ENCODE measurements at regions not wholly inside any gene's neighbourhood (a gene's known extent, or its start where the extent isn't known, plus 50 kb on each side); places are given as distances from the start of the nearest gene placed in this dataset.

- no peaks in the 10 kb centered on the region for H3K9me3 ChIP-seq (ENCODE audit: control insufficient read depth in 1 of 2, insufficient read depth in 1 of 2, low read length in 2 of 2)
- H3K27me3 Mint-ChIP-seq: peaks cover 6% of the 10 kb centered on the region
- H3K27ac ChIP-seq (ENCODE audit: low read depth in 1 of 2, low read length in 2 of 2): no peak overlapping the region
- H3K4me3 ChIP-seq (ENCODE audit: low read length): no peak overlapping the region
- CTCF ChIA-PET: no interaction called here
- intact Hi-C loops (cut with DNase I, micrococcal nuclease): no loop called here
- DNase-seq (no peak), ATAC-seq (ENCODE audit: poor library complexity) (no peak)
- POLR2A ChIA-PET: no interaction called here
- H3K27ac Mint-ChIP-seq: no peak overlapping the region
- H3K27me3 ChIP-seq (ENCODE audit: control insufficient read depth in 1 of 2, insufficient read depth in 2 of 2, low read length in 2 of 2): peaks cover 0 to 2% of the 10 kb centered on the region in 2 experiments
- no peaks in the 10 kb centered on the region for H3K9me3 Mint-ChIP-seq
- H3K36me3 Mint-ChIP-seq (ENCODE audit: low read depth): no peaks in the 10 kb centered on the region
- H3K4me3 Mint-ChIP-seq: no peak overlapping the region
- TF ChIP-seq CTCF (IDR thresholded peaks at IDR 0.05): no peak
- H3K36me3 ChIP-seq (ENCODE audit: insufficient read depth, low read length): no peaks in the 10 kb centered on the region
- no peaks in the 10 kb centered on the region for H3K4me1 Mint-ChIP-seq (ENCODE audit: low read depth)
- no peaks in the 10 kb centered on the region for H3K4me1 ChIP-seq (ENCODE audit: insufficient read depth, low read length)
Observed at GRCh38 chr10:43905512-43906236, 257.0 kb upstream of the ZNF32 start.

GRCh38 chr10:43904844-43905243, 256.2 kb upstream of the ZNF32 start:
- Mint-ChIP-seq H3K36me3 (ENCODE audit: low read depth) (no peaks in the 10 kb centered on the region), H3K4me1 (ENCODE audit: low read depth) (no peaks in the 10 kb centered on the region), H3K27me3 (peaks cover 6% of the 10 kb centered on the region), H3K27ac (no peak overlapping the region), H3K9me3 (no peaks in the 10 kb centered on the region), H3K4me3 (no peak overlapping the region)
- no peak overlapping the region for H3K27ac ChIP-seq (ENCODE audit: low read depth in 1 of 2, low read length in 2 of 2)
- DNase-seq (no peak), ATAC-seq (ENCODE audit: poor library complexity) (no peak)
- CTCF ChIA-PET: no interaction called here
- no peak for TF ChIP-seq CTCF (IDR thresholded peaks at IDR 0.05)
- POLR2A ChIA-PET: no interaction called here
- no peaks in the 10 kb centered on the region for H3K4me1 ChIP-seq (ENCODE audit: insufficient read depth, low read length)
- no peaks in the 10 kb centered on the region for H3K36me3 ChIP-seq (ENCODE audit: insufficient read depth, low read length)
- intact Hi-C loops (cut with DNase I, micrococcal nuclease): no loop called here
- H3K9me3 ChIP-seq (ENCODE audit: control insufficient read depth in 1 of 2, insufficient read depth in 1 of 2, low read length in 2 of 2): no peaks in the 10 kb centered on the region
- H3K27me3 ChIP-seq (ENCODE audit: control insufficient read depth in 1 of 2, insufficient read depth in 2 of 2, low read length in 2 of 2): peaks cover 0 to 2% of the 10 kb centered on the region in 2 experiments
- H3K4me3 ChIP-seq (ENCODE audit: low read length): no peak overlapping the region

GRCh38 chr10:43904301-43904700, 255.6 kb upstream of the ZNF32 start:
- Mint-ChIP-seq H3K27me3 (peaks cover 10% of the 10 kb centered on the region), H3K4me3 (no peak overlapping the region), H3K9me3 (no peaks in the 10 kb centered on the region), H3K36me3 (ENCODE audit: low read depth) (no peaks in the 10 kb centered on the region), H3K27ac (no peak overlapping the region), H3K4me1 (ENCODE audit: low read depth) (no peaks in the 10 kb centered on the region)
- Histone ChIP-seq H3K4me3 (ENCODE audit: low read length) (no peak overlapping the region), H3K9me3 (ENCODE audit: control insufficient read depth in 1 of 2, insufficient read depth in 1 of 2, low read length in 2 of 2) (no peaks in the 10 kb centered on the region), H3K4me1 (ENCODE audit: insufficient read depth, low read length) (no peaks in the 10 kb centered on the region), H3K27ac (ENCODE audit: low read depth in 1 of 2, low read length in 2 of 2) (no peak overlapping the region), H3K27me3 (ENCODE audit: control insufficient read depth in 1 of 2, insufficient read depth in 2 of 2, low read length in 2 of 2) (peaks cover 0 to 2% of the 10 kb centered on the region in 2 experiments), H3K36me3 (ENCODE audit: insufficient read depth, low read length) (no peaks in the 10 kb centered on the region)
- ChIA-PET POLR2A (no interaction called here), CTCF (no interaction called here)
- ATAC-seq (ENCODE audit: poor library complexity) (no peak), DNase-seq (no peak)
- TF ChIP-seq CTCF (IDR thresholded peaks at IDR 0.05): no peak
- intact Hi-C loops (cut with DNase I, micrococcal nuclease): no loop called here

All from CD4-positive, alpha-beta T cell (primary cell).